PC-3 (cell line): ENCODE measurements at regions not wholly inside any gene's neighbourhood (a gene's known extent, or its start where the extent isn't known, plus 50 kb on each side); places are given as distances from the start of the nearest gene placed in this dataset.
A peak's percentile ranks its signal among the peaks of the same experiment; 100 is the strongest.

Experiments used
- ATAC-seq: fragments of 200-7000 bp; cut with Tn5 transposase; 2 replicates; pipeline ENCODE4 v1.9.1; 2020; ENCODE audit warnings: mild to moderate bottlenecking, moderate library complexity
- BruUV-seq: library from RNA; stranded (reverse); fragments of 400-500 nt; replicated peaks from 2 replicates; lab custom pipeline; 2021; lab: Mats Ljungman, UMichigan
- CTCF ChIA-PET: fragments of 300-600 bp; sonication (Branson Sonifier 250); formaldehyde crosslinking; loops from one replicate; lab custom pipeline; 2022; ENCODE audit warnings: antibody characterized with exemption; lab: Charles Lee
- POLR2A ChIA-PET: fragments of 300-600 bp; sonication (Branson Sonifier 250); formaldehyde crosslinking; loops from one replicate; lab custom pipeline; 2022; ENCODE audit warnings: antibody characterized with exemption; ENCODE audit not compliant: unreplicated experiment; lab: Charles Lee
- DNase-seq: peaks from one replicate; pipeline ENCODE4 v3.0.0-alpha.2; 2015
- H2AFZ ChIP-seq: fragments of 300-600 bp; sonication (generic); 2 replicates; pipeline ENCODE4 v1.6.0; 2016; ENCODE audit warnings: antibody characterized with exemption, low read length
- H3F3A ChIP-seq: fragments of 300-600 bp; sonication (generic); one replicate; pipeline ENCODE4 v1.6.0; 2017; ENCODE audit warnings: antibody characterized with exemption, low read length, control low read depth, mild to moderate bottlenecking; ENCODE audit not compliant: unreplicated experiment
- H3K27ac ChIP-seq: fragments of 300-600 bp; sonication (generic); 2 replicates; pipeline ENCODE4 v1.5.1; 2016; ENCODE audit warnings: mild to moderate bottlenecking, low read length
- H3K27me3 ChIP-seq: fragments of 300-600 bp; sonication (generic); 2 replicates; pipeline ENCODE4 v1.6.1; 2016; ENCODE audit warnings: low read length, mixed read lengths
- H3K36me3 ChIP-seq: fragments of 300-600 bp; sonication (generic); 2 replicates; pipeline ENCODE4 v1.6.1; 2016; ENCODE audit warnings: low read depth, mixed run types, low read length, mixed read lengths
- H3K4me1 ChIP-seq: fragments of 300-600 bp; sonication (generic); 2 replicates; pipeline ENCODE4 v1.5.1; 2016; ENCODE audit warnings: low read length; ENCODE audit not compliant: insufficient read depth
- H3K4me2 ChIP-seq: fragments of 300-600 bp; sonication (generic); 2 replicates; pipeline ENCODE4 v1.6.0; 2016; ENCODE audit warnings: low read length
- H3K4me3 ChIP-seq: fragments of 300-600 bp; sonication (generic); 2 replicates; pipeline ENCODE4 v1.5.1; 2016; ENCODE audit warnings: mild to moderate bottlenecking, low read length, mixed read lengths
- H3K79me2 ChIP-seq: fragments of 300-600 bp; sonication (generic); 2 replicates; pipeline ENCODE4 v1.6.1; 2017; ENCODE audit warnings: low read length, mixed read lengths
- H3K9ac ChIP-seq: fragments of 300-600 bp; sonication (generic); 2 replicates; pipeline ENCODE4 v1.6.0; 2016; ENCODE audit warnings: mild to moderate bottlenecking, low read length
- H3K9me2 ChIP-seq: fragments of 300-600 bp; sonication (generic); replicated peaks from 2 replicates; pipeline ENCODE4 v1.6.1; 2016; ENCODE audit warnings: mixed run types, low read length, mixed read lengths
- H3K9me3 ChIP-seq: fragments of 300-600 bp; sonication (generic); 2 replicates; pipeline ENCODE4 v1.6.1; 2016; ENCODE audit warnings: low read length, mixed read lengths
- H4K20me1 ChIP-seq: fragments of 300-600 bp; sonication (generic); 2 replicates; pipeline ENCODE4 v1.6.1; 2016; ENCODE audit warnings: low read length, mixed read lengths
- EZH2 ChIP-seq: fragments of 300-600 bp; sonication (generic); IDR thresholded peaks from one replicate; pipeline ENCODE4 v1.6.1; 2017; ENCODE audit warnings: antibody characterized with exemption, mild to moderate bottlenecking, low read length; ENCODE audit not compliant: unreplicated experiment
- EZH2phosphoT487 ChIP-seq: fragments of 300-600 bp; sonication (generic); IDR thresholded peaks from 2 replicates; pipeline ENCODE4 v1.6.1; 2018; ENCODE audit warnings: mild to moderate bottlenecking, antibody characterized with exemption, low read length, borderline replicate concordance
- intact Hi-C: fragments of 100-400 bp; cut with micrococcal nuclease; formaldehyde crosslinking; loops from 2 replicates; pipeline ENCODE4 v1.9.0; 2023
- TF ChIP-seq, protein P1 (sequence below): fragments of 300-600 bp; sonication (generic); conservative IDR thresholded peaks from 2 replicates; pipeline ENCODE4 v1.5.1; 2017; ENCODE audit warnings: antibody characterized with exemption, low read depth, mild to moderate bottlenecking, low read length

DNA sequence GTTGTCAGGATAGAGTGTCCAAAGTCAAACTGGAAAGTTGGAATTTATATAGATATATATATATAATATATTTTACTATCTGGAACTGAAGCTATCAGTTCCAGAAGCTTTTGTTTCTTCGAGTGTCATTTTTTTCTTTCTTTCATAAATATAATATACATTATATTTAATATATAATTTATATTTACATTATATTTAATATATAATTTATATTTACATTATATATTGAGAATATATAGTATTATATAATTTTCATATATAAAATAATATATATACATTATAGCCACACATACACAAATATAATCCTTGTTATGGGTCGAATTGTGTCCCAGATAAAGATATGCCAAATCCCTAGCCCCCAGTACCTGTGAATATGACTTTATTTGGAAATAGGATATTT is 842.3 kb upstream of the LRRC4C start:
- no TSS peak for BruUV-seq
- DNase-seq (no peak), ATAC-seq (no peak)
- no peaks in the 10 kb centered on the region for H3K4me1 ChIP-seq
- no peaks in the 10 kb centered on the region for H3K27me3 ChIP-seq
- H3K4me3 ChIP-seq: no peak overlapping the region
- intact Hi-C loops: no loop called here
- H3F3A ChIP-seq: no peaks in the 10 kb centered on the region
- no peaks in the 10 kb centered on the region for H3K9me3 ChIP-seq
- H3K9me2 ChIP-seq: no peaks in the 10 kb centered on the region
- POLR2A ChIA-PET: no interaction called here
- H2AFZ ChIP-seq: no peak overlapping the region
- no peak overlapping the region for H3K27ac ChIP-seq
- H3K9ac ChIP-seq: no peak overlapping the region
- no peak overlapping the region for H3K4me2 ChIP-seq
- H4K20me1 ChIP-seq: no peaks in the 10 kb centered on the region
- CTCF ChIA-PET: no interaction called here
- H3K79me2 ChIP-seq: no peaks in the 10 kb centered on the region
- TF ChIP-seq EZH2 (no peak), EZH2phosphoT487 (no peak)
- TF ChIP-seq, protein P1, sequence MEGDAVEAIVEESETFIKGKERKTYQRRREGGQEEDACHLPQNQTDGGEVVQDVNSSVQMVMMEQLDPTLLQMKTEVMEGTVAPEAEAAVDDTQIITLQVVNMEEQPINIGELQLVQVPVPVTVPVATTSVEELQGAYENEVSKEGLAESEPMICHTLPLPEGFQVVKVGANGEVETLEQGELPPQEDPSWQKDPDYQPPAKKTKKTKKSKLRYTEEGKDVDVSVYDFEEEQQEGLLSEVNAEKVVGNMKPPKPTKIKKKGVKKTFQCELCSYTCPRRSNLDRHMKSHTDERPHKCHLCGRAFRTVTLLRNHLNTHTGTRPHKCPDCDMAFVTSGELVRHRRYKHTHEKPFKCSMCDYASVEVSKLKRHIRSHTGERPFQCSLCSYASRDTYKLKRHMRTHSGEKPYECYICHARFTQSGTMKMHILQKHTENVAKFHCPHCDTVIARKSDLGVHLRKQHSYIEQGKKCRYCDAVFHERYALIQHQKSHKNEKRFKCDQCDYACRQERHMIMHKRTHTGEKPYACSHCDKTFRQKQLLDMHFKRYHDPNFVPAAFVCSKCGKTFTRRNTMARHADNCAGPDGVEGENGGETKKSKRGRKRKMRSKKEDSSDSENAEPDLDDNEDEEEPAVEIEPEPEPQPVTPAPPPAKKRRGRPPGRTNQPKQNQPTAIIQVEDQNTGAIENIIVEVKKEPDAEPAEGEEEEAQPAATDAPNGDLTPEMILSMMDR: no peak
- H3K36me3 ChIP-seq: no peaks in the 10 kb centered on the region

DNA sequence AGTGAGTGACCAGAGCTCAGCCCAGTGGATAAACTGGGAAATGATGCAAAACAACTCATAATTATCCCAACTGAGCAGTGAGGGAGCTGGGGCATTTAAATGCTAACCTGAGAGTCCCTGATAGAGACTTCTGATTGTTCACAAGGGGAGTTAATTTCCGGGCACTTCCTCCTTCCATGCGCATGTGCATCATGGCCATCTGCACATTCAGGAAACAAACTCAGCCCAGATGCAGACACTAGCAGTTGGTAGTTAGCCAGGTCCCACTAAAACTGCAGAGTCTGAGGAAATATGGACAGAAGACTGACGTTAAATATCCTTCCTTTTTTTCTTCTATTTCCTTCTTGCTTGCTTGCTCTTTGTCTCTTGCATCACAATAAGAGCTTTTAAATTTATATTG is 852.1 kb upstream of the LRRC4C start:
- ChIA-PET CTCF (no interaction called here), POLR2A (no interaction called here)
- Histone ChIP-seq H3K9me3 (no peaks in the 10 kb centered on the region), H3K4me1 (peaks cover 9% of the 10 kb centered on the region; the same call in 1 of the 2 replicates), H3K4me2 (peak overlapping the region; percentile 41), H3K27ac (peak overlapping the region; percentile 31), H3F3A (no peaks in the 10 kb centered on the region), H4K20me1 (no peaks in the 10 kb centered on the region), H3K9ac (no peak overlapping the region), H3K27me3 (no peaks in the 10 kb centered on the region), H3K79me2 (no peaks in the 10 kb centered on the region), H3K36me3 (no peaks in the 10 kb centered on the region), H3K4me3 (no peak overlapping the region), H3K9me2 (no peaks in the 10 kb centered on the region), H2AFZ (no peak overlapping the region)
- no TSS peak for BruUV-seq
- ATAC-seq: no peak
- intact Hi-C loops: no loop called here
- peak; percentile 1 for DNase-seq
- TF ChIP-seq EZH2phosphoT487 (no peak), EZH2 (no peak)
- TF ChIP-seq, protein P1: no peak

DNA sequence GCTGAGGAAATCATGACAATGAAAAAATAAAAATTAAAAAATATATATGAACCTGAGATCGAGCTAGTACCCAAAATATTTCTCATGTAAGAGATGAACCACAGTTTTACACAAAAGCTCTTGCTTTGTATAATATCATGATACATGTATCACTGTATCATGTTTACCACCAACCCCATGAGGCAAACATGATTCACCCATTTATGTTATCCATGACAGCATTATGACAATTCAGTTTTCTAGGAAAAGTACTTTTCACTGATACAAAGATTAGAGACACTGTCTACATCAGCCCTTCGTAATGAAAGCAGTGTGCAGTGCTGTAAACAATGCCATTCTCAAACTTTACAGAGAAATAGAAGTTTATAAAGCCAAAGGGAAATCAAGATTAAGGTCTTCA is 852.5 kb upstream of the LRRC4C start:
- TF ChIP-seq, protein P1: no peak
- no peak for TF ChIP-seq EZH2
- no peak for TF ChIP-seq EZH2phosphoT487
- peak; percentile 62 for DNase-seq
- H3K4me3 ChIP-seq: no peak overlapping the region
- H3K79me2 ChIP-seq: no peaks in the 10 kb centered on the region
- H3K9ac ChIP-seq: no peak overlapping the region
- H2AFZ ChIP-seq: no peak overlapping the region
- no peaks in the 10 kb centered on the region for H3K36me3 ChIP-seq
- ChIA-PET CTCF (no interaction called here), POLR2A (no interaction called here)
- ATAC-seq: no peak
- no peaks in the 10 kb centered on the region for H3K9me3 ChIP-seq
- peaks cover 9% of the 10 kb centered on the region; the same call in 1 of the 2 replicates for H3K4me1 ChIP-seq
- H4K20me1 ChIP-seq: no peaks in the 10 kb centered on the region
- H3K27me3 ChIP-seq: no peaks in the 10 kb centered on the region
- no peaks in the 10 kb centered on the region for H3K9me2 ChIP-seq
- BruUV-seq: no TSS peak
- H3K27ac ChIP-seq: peak overlapping the region; percentile 31
- intact Hi-C loops: no loop called here
- no peaks in the 10 kb centered on the region for H3F3A ChIP-seq
- H3K4me2 ChIP-seq: peak overlapping the region; percentile 41
